Fibroblast of the aortic adventitia (primary cell): ENCODE measurements at regions not wholly inside any gene's neighbourhood (a gene's known extent, or its start where the extent isn't known, plus 50 kb on each side); places are given as distances from the start of the nearest gene placed in this dataset.
"Not testable (repeated sequence)": the region's sequence is repeated elsewhere in the genome, so short reads cannot be mapped to it uniquely, and the experiment has no call there.

Experiments used
- DNase-seq: peaks from one replicate; pipeline ENCODE4 v3.0.0-alpha.2; 2010; ENCODE audit warnings: low read depth
- H3K4me3 ChIP-seq: 2 replicates; pipeline ENCODE4 v1.5.1; 2011; ENCODE audit warnings: low read depth, mild to moderate bottlenecking, control low read depth, low read length, moderate library complexity
- CTCF ChIP-seq: IDR thresholded peaks from 2 replicates; pipeline ENCODE4 v1.5.1; 2011; ENCODE audit warnings: mild to moderate bottlenecking, low read length, control low read depth, inconsistent platforms; ENCODE audit not compliant: insufficient read depth

GRCh38 chr7:16264036-16264819, 157.1 kb downstream of the CRPPA start:
- TF ChIP-seq CTCF: no peak
- no peak for DNase-seq
- no peak overlapping the region for H3K4me3 ChIP-seq

GRCh38 chr7:16263377-16263776, 158.0 kb downstream of the CRPPA start:
- DNase-seq, H3K4me3 ChIP-seq: not testable (repeated sequence)

GRCh38 chr7:16261654-16262053, 159.7 kb downstream of the CRPPA start:
- no peak for TF ChIP-seq CTCF
- H3K4me3 ChIP-seq: no peak overlapping the region
- no peak for DNase-seq

GRCh38 chr7:16261100-16261499, 160.2 kb downstream of the CRPPA start:
- no peak for TF ChIP-seq CTCF
- no peak overlapping the region for H3K4me3 ChIP-seq
- DNase-seq: no peak

- peak; percentile 4 for DNase-seq
- H3K4me3 ChIP-seq: no peak overlapping the region
- no peak for TF ChIP-seq CTCF
These were observed 161.1 kb downstream of the CRPPA start for GRCh38 chr7:16260236-16260728.

- H3K4me3 ChIP-seq, DNase-seq: not testable (repeated sequence)
These were observed 164.9 kb downstream of the CRPPA start for GRCh38 chr7:16256419-16256818.

GRCh38 chr7:16255952-16256351, 165.4 kb downstream of the CRPPA start:
- not testable (repeated sequence) for DNase-seq, H3K4me3 ChIP-seq

GRCh38 chr7:16250655-16251054, 170.7 kb downstream of the CRPPA start:
- not testable (repeated sequence) for H3K4me3 ChIP-seq, DNase-seq

- DNase-seq, H3K4me3 ChIP-seq: not testable (repeated sequence)
These were observed 172.1 kb downstream of the CRPPA start for GRCh38 chr7:16249204-16249603.

- DNase-seq: not testable (repeated sequence)
These were observed 172.8 kb downstream of the CRPPA start for GRCh38 chr7:16248556-16248955.

More at GRCh38 chr7:16248556-16248955, 172.8 kb downstream of the CRPPA start:
- H3K4me3 ChIP-seq: not testable (repeated sequence)
